Hematopoietic multipotent progenitor cell treated with erythropoietin and hydrocortisone succinate and interleukin-3 and kit ligand, for 8 days (in vitro differentiated cells): ENCODE measurements at regions not wholly inside any gene's neighbourhood (a gene's known extent, or its start where the extent isn't known, plus 50 kb on each side); places are given as distances from the start of the nearest gene placed in this dataset.

Source experiments
- DNase-seq: peaks from one replicate; pipeline ENCODE4 v3.0.0-alpha.2; 2015

DNA sequence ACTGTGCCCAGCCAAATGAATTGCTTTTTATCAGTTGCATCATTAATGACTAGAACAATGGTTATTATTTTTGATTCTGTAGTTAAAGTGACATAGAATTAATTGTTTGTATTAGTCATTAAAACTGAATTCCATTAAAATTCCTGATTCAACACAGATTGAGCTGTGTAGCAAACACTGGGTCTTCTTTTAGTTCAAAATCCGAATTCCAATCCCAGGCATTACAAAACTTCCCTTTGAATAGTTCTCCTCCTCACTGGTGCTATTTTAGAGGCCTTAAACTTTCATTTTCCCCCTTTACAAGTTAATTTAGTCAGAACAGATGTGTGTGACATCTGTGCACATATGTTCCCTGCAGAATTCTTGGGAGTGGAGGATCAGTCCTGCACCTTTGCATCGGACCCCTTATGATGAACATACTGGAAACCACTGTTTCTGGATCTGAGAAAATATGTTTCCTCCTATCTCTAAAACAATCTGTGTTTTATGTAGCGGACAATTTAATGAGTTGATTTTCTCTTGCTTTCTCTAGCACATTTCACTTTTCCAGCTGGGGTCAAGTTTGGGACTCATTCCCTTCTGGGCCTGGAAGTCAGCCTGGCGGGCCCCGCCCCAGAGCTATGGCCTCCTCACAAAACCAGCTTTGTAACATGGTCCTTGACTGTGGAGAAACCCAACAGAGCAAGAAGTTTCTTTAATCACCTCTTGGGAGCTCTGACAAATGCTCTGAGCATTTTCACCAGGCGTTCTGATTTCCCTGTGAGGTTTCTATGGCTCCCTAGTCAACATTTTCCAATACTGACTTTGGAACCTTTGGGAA lies 87.9 kb upstream of the MAMDC2 start:
- no peak for DNase-seq

DNA sequence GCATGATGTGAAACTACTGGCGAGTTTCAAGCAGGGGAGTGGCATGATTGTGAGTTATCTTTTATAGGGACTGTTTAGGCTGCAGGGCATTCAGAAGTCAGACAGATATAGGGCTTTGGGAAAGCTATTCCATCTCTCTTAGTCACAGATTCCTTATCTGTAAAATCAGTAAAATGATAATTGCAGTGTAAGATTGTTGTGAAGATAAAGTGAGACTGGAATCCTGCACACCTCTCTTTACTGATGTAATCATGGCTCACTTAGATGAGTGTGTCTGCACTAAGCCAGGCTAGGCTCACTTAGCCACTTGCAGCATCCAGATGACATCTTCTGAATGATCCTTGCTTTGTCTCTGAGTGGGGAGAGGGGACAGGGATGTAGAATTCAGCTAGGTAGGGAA lies 81.8 kb upstream of the MAMDC2 start:
- DNase-seq: no peak

- DNase-seq: no peak
Observed at GRCh38 chr9:69963803-69964202, 79.8 kb upstream of the MAMDC2 start.

DNA sequence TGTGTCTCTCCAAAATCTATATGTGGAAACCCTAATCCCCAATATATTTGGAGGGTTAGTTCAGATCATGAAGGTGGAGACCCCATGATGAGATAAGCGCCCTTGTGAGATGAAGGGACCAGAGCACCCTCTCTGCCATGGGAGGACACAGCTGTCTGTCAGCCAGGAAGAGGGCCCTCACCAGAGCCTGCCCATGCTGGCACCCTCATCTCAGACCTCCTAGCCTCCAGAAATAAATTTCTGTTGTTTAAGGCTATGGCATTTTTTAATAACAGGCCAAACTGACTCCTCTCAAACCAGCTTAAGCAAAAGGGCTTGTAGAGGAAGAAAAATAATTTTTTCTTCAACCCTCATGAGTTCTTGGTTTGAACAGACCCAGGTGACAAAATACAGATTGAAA lies 79.2 kb upstream of the MAMDC2 start:
- DNase-seq: no peak

GRCh38 chr9:69965416-69966145 lies 78.1 kb upstream of the MAMDC2 start:
- no peak for DNase-seq

DNA sequence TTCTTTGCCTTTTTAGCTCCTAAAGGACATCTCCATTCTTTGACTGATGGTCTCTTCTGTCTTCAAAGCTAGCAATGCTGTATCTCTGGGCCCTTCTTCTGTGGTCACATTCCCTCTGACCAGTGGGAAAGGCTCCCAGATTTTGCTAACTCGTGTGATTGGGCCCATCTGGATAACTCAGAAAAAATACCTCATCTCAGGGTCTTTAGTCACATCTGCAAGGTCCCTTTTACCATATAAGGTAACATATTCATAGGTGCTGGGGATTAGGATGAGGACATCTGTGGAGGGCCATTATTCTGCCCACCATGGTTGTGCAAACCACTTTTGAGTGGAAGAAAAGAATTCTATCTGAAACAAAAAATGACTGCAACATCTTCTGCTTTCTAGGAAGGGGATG lies 76.3 kb upstream of the MAMDC2 start:
- DNase-seq: no peak

DNA sequence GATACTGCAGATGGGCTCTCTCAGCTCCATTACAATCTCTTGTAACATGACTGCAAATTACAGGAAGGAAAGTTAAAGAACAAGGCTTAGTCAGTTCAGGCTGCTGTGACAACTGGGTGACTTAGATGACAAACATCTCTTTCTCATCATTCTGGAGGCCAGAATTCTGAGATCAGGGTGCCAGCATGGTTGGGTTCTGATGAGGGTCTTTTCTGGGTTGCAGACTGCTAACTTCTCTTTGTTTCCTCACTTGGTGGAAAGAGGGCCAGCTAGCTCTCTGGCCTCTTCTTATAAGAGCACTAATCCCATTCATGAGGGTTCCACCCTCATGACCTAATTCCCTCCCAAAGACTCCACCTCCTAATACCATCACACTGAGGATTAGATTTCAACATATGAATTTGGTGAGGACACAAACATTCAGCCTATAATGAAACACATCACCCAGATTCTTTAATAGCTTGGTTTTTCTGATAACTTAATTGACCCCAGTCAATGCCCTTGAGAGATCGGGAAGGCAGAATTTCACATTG lies 73.6 kb upstream of the MAMDC2 start:
- DNase-seq: no peak

DNA sequence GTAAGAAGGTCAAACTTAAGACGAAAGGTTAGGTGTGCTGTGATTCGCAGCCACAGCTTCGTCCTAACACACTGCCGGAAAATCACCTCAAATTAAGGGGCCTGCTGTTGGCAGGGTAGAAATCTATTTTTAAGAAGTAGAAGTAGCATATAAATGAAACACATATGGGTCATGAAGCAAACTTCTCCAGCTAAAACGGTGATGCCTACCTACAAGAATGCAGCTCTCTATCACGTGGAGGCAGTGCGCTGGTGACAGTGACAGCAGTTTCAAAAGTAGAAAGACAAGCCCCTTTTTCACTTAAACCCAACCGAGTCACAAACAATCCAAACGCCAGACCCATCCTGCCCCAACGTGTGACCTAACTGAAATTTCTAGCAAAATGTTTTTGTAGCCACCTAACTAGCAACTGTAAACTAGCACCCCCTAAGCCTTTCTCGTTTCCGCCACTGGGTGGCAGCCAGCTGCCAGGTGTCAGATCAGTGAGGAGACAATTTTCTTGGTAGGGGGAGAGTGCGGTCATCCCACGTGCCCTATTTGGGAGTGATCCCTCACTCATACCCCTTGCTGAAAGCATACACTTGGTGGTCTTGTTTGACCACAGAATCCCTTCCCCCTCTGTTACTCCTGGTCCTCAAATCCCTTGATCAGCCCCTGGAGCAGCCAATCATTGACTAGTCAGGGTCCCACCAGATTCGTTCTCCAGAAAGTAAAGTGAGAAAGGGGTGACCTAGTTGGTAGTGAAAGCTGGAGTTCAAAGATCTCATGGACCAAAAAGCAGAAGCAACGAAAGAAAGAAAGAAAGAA lies 71.8 kb upstream of the MAMDC2 start:
- DNase-seq: peak; percentile 59

GRCh38 chr9:69975681-69976080 lies 68.0 kb upstream of the MAMDC2 start:
- DNase-seq: no peak

DNA sequence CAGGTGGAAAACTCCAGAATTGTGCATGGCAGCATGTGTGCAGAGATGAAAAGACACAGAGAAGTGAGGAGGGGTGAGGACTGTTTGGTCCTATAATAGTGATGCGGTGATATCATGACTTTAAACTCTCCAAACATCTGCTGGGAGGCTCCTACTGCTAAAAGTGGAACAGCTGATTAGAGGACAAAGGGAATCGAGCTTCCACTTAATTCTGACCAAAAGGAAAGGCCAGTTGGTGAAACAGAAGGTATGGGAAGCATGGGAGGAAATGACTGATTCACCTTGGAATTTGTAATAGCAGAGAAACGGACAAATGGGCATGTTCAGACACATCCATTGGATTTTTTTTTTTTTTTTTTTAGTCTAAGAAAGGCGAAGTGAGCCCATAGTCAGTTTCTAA lies 67.5 kb upstream of the MAMDC2 start:
- DNase-seq: no peak

GRCh38 chr9:69980041-69980440 lies 63.6 kb upstream of the MAMDC2 start:
- no peak for DNase-seq

GRCh38 chr9:69980591-69980990 lies 63.1 kb upstream of the MAMDC2 start:
- DNase-seq: no peak

- DNase-seq: no peak
Observed at GRCh38 chr9:69981686-69982445, 61.8 kb upstream of the MAMDC2 start.

DNA sequence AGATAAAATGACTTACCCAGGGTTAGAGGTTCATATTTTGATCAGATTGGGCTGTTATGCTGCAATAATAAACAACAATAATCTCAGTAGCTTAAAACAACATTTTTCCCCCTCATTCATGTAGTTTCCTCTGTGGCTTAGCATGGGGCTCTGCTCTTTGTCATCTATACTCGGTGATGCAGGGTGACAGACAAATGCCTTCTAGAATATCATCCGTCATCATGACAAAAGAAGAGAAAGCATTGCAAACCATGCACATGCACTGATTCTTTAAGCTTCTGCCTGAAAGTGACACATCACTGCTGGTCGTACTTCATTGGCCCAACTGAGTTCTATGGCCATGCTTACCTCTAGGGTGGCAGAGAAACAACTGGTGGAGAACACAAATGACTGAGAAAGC lies 58.8 kb upstream of the MAMDC2 start:
- no peak for DNase-seq

DNA sequence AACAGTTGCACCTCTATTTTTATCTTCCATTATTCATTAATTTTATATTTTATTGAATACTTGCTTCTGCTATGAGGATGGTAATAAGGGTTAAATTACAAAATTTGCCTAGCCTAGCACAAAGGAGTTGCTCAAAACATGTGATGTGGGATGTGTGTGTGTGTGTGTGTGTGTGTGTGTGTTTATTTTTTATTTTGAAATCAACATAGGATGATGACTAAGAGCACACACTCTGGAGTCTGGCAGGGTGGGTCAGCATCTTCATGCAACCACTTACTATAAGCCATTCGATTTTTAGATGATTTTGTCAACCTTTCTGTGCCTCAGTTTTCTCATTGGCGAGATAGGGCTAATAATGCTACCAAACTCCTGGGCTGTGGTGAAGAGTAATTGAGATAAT lies 57.7 kb upstream of the MAMDC2 start:
- DNase-seq: no peak

DNA sequence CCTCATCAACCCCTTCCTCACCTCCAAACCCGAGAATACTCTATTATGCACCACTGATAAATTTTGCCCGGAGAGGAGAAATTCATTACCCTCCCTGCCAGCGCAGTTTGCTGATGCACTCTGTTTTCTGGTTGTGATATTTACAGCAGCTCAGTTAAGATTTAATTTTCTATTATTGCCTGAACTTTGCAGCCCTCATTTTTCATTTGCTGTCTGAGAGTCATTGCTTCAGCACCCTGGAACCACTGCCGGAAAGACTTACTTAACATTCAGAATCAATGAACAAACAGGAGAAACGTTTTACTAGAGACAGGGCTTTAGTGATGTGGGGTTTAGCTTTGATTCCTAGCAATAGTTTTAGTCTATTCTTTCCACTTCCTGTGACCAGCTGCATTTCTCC lies 56.7 kb upstream of the MAMDC2 start:
- DNase-seq: no peak

DNA sequence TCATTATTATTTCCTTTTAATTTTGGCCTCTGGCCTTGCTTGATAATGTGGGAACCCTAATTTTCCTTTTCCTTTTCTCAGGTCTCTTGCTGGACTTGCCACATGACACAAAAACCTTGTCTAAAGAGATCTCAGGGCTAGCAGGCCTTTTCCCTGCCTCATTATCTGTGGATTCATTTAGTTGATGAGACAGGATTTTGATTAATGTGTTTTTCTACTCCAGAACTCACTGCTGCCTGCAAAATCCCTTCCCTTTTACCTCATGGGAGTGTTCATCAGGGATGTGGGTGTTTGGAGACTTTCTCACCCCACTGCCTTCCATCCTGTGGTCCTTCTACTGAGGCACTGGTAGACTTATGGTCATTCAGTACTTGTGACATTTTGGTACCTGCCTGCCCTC lies 56.2 kb upstream of the MAMDC2 start:
- no peak for DNase-seq

DNA sequence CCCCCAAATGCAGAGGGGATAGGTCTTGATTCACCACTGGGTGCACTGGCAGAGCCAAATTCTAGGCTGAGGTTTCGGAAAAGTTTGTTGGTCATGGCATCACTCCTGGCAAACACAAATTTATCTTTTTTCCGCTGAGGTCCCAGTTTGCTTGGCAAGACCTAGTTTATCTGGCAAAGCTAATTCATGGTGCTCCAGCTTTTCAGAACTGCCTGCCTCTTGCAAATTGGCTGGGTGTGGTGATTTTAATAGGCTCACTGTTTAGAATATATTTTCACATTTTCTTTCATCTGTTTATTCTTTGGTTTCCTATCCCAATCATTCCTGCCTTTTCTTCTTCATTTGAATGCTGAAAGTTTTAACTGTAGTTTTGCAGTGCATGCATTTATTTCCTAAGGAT lies 50.5 kb upstream of the MAMDC2 start:
- no peak for DNase-seq
